ENCODE measurements at regions not wholly inside any gene's neighbourhood (a gene's known extent, or its start where the extent isn't known, plus 50 kb on each side); places are given as distances from the start of the nearest gene placed in this dataset.

GRCh38 chr15:38662805-38663204, 98.2 kb upstream of the RASGRP1 start:
- intact Hi-C loops (cut with micrococcal nuclease; ENCODE audit: unreplicated experiment): no loop called here
- Histone ChIP-seq H4K20me1 (ENCODE audit: insufficient read depth, low read length) (no peaks in the 10 kb centered on the region), H3K9ac (ENCODE audit: insufficient read depth, low read depth, low read length) (no peak overlapping the region), H3K4me3 (replicated peaks in 1 of 3; ENCODE audit: insufficient read depth in 1 of 3, low read depth in 2 of 3, low read length in 3 of 3) (no peak overlapping the region), H3K27me3 (ENCODE audit: control insufficient read depth in 1 of 2, insufficient read depth in 2 of 2, low read length in 2 of 2) (no peaks in the 10 kb centered on the region), H3K4me1 (ENCODE audit: insufficient read depth, low read length) (no peaks in the 10 kb centered on the region), H3K27ac (ENCODE audit: extremely low read length, insufficient read depth, low read length) (no peak overlapping the region), H3K9me3 (ENCODE audit: low read length) (no peaks in the 10 kb centered on the region), H2AFZ (ENCODE audit: low read length) (no peak overlapping the region), H3K4me2 (ENCODE audit: low read depth, low read length) (no peak overlapping the region), H3K36me3 (replicated peaks in 1 of 2; ENCODE audit: control insufficient read depth in 1 of 2, insufficient read depth in 2 of 2, low read length in 2 of 2) (no peaks in the 10 kb centered on the region), H3K79me2 (ENCODE audit: insufficient read depth, low read length) (no peaks in the 10 kb centered on the region)
- TF ChIP-seq LCORL (IDR thresholded peaks at IDR 0.05) (no peak), LCORL (CRISPR knock-in tag; IDR thresholded peaks at IDR 0.05) (no peak), ZNF564 (CRISPR knock-in tag; IDR thresholded peaks at IDR 0.05) (no peak), RORA (CRISPR knock-in tag; IDR thresholded peaks at IDR 0.05) (no peak), ZNF382 (CRISPR knock-in tag; IDR thresholded peaks at IDR 0.05; ENCODE audit: borderline replicate concordance) (no peak), ZNF773 (CRISPR knock-in tag; IDR thresholded peaks at IDR 0.05; ENCODE audit: borderline replicate concordance) (no peak), TEAD2 (CRISPR knock-in tag; IDR thresholded peaks at IDR 0.05) (no peak), MTF1 (CRISPR knock-in tag; IDR thresholded peaks at IDR 0.05) (no peak)
- TF ChIP-seq, protein P1, sequence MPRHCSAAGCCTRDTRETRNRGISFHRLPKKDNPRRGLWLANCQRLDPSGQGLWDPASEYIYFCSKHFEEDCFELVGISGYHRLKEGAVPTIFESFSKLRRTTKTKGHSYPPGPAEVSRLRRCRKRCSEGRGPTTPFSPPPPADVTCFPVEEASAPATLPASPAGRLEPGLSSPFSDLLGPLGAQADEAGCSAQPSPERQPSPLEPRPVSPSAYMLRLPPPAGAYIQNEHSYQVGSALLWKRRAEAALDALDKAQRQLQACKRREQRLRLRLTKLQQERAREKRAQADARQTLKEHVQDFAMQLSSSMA (CRISPR knock-in tag; IDR thresholded peaks at IDR 0.05): no peak
- TF ChIP-seq, protein P2, sequence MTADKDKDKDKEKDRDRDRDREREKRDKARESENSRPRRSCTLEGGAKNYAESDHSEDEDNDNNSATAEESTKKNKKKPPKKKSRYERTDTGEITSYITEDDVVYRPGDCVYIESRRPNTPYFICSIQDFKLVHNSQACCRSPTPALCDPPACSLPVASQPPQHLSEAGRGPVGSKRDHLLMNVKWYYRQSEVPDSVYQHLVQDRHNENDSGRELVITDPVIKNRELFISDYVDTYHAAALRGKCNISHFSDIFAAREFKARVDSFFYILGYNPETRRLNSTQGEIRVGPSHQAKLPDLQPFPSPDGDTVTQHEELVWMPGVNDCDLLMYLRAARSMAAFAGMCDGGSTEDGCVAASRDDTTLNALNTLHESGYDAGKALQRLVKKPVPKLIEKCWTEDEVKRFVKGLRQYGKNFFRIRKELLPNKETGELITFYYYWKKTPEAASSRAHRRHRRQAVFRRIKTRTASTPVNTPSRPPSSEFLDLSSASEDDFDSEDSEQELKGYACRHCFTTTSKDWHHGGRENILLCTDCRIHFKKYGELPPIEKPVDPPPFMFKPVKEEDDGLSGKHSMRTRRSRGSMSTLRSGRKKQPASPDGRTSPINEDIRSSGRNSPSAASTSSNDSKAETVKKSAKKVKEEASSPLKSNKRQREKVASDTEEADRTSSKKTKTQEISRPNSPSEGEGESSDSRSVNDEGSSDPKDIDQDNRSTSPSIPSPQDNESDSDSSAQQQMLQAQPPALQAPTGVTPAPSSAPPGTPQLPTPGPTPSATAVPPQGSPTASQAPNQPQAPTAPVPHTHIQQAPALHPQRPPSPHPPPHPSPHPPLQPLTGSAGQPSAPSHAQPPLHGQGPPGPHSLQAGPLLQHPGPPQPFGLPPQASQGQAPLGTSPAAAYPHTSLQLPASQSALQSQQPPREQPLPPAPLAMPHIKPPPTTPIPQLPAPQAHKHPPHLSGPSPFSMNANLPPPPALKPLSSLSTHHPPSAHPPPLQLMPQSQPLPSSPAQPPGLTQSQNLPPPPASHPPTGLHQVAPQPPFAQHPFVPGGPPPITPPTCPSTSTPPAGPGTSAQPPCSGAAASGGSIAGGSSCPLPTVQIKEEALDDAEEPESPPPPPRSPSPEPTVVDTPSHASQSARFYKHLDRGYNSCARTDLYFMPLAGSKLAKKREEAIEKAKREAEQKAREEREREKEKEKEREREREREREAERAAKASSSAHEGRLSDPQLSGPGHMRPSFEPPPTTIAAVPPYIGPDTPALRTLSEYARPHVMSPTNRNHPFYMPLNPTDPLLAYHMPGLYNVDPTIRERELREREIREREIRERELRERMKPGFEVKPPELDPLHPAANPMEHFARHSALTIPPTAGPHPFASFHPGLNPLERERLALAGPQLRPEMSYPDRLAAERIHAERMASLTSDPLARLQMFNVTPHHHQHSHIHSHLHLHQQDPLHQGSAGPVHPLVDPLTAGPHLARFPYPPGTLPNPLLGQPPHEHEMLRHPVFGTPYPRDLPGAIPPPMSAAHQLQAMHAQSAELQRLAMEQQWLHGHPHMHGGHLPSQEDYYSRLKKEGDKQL (CRISPR knock-in tag; IDR thresholded peaks at IDR 0.05; ENCODE audit: low read depth): no peak
- TF ChIP-seq, protein P3, sequence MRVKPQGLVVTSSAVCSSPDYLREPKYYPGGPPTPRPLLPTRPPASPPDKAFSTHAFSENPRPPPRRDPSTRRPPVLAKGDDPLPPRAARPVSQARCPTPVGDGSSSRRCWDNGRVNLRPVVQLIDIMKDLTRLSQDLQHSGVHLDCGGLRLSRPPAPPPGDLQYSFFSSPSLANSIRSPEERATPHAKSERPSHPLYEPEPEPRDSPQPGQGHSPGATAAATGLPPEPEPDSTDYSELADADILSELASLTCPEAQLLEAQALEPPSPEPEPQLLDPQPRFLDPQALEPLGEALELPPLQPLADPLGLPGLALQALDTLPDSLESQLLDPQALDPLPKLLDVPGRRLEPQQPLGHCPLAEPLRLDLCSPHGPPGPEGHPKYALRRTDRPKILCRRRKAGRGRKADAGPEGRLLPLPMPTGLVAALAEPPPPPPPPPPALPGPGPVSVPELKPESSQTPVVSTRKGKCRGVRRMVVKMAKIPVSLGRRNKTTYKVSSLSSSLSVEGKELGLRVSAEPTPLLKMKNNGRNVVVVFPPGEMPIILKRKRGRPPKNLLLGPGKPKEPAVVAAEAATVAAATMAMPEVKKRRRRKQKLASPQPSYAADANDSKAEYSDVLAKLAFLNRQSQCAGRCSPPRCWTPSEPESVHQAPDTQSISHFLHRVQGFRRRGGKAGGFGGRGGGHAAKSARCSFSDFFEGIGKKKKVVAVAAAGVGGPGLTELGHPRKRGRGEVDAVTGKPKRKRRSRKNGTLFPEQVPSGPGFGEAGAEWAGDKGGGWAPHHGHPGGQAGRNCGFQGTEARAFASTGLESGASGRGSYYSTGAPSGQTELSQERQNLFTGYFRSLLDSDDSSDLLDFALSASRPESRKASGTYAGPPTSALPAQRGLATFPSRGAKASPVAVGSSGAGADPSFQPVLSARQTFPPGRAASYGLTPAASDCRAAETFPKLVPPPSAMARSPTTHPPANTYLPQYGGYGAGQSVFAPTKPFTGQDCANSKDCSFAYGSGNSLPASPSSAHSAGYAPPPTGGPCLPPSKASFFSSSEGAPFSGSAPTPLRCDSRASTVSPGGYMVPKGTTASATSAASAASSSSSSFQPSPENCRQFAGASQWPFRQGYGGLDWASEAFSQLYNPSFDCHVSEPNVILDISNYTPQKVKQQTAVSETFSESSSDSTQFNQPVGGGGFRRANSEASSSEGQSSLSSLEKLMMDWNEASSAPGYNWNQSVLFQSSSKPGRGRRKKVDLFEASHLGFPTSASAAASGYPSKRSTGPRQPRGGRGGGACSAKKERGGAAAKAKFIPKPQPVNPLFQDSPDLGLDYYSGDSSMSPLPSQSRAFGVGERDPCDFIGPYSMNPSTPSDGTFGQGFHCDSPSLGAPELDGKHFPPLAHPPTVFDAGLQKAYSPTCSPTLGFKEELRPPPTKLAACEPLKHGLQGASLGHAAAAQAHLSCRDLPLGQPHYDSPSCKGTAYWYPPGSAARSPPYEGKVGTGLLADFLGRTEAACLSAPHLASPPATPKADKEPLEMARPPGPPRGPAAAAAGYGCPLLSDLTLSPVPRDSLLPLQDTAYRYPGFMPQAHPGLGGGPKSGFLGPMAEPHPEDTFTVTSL (CRISPR knock-in tag; IDR thresholded peaks at IDR 0.05; ENCODE audit: borderline replicate concordance): no peak
- no peak for ATAC-seq
- no TSS peak for BruUV-seq (replicated peaks)
- no peak for DNase-seq (ENCODE audit: low spot score)
- in situ Hi-C loops (cut with HindIII; ENCODE audit: extremely low pct_ligation_motif_present, low pct_unique_long_range_greater_than_20kb): no loop called here
- CTCF ChIA-PET (ENCODE audit: low intra/inter-chr PET ratio, low total read pairs): no interaction called here
- POLR2A ChIA-PET: no interaction called here
- FAIRE-seq: no peak
- WGBS (ENCODE audit: low lambda C conversion rate): 13% methylated on average over 2 of the region's 2 CpGs
